ENCODE measurements at regions not wholly inside any gene's neighbourhood (a gene's known extent, or its start where the extent isn't known, plus 50 kb on each side); places are given as distances from the start of the nearest gene placed in this dataset.

DNA sequence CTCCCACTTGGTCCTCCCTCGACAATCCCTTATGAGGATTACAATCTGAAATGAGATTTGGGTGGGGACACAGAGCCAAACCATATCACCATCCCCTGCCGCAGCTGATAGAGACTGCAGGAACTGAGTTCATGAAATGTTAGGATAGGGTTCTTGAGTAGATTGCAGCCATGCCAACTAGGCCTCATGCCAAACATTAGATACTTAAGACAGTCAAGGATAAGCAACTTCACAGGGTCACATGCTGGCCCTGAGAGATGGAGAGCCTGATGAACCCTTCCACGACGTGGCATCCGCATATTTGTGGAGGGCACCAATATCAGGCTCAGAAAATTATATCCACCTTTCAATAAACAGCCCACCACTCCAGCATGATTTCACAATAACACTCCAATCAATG is 121.3 kb downstream of the ALDH8A1 start:
- H3K4me3 ChIP-seq = no peak overlapping the region
- in situ Hi-C loops (cut with MboI; ENCODE audit: low pct_ligation_motif_present in 1 of 4, low pct_unique_long_range_greater_than_20kb in 1 of 4, low sequenced_read_pairs in 3 of 4) = loop anchor here in 3 of 4 donors (10.0 to 25.0 kb wide), 3 partner anchors 654 to 674 kb away; no protein-coding TSS in a partner anchor
- no peaks in the 10 kb centered on the region for H3K27me3 ChIP-seq
- no peak for DNase-seq
- TF ChIP-seq POLR2AphosphoS5 (IDR thresholded peaks at IDR 0.05) = no peak
- TF ChIP-seq POLR2A (IDR thresholded peaks at IDR 0.05) = no peak
- no peak for TF ChIP-seq EP300 (IDR thresholded peaks at IDR 0.05; ENCODE audit: low read depth)
- TF ChIP-seq, protein P1, sequence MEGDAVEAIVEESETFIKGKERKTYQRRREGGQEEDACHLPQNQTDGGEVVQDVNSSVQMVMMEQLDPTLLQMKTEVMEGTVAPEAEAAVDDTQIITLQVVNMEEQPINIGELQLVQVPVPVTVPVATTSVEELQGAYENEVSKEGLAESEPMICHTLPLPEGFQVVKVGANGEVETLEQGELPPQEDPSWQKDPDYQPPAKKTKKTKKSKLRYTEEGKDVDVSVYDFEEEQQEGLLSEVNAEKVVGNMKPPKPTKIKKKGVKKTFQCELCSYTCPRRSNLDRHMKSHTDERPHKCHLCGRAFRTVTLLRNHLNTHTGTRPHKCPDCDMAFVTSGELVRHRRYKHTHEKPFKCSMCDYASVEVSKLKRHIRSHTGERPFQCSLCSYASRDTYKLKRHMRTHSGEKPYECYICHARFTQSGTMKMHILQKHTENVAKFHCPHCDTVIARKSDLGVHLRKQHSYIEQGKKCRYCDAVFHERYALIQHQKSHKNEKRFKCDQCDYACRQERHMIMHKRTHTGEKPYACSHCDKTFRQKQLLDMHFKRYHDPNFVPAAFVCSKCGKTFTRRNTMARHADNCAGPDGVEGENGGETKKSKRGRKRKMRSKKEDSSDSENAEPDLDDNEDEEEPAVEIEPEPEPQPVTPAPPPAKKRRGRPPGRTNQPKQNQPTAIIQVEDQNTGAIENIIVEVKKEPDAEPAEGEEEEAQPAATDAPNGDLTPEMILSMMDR (IDR thresholded peaks at IDR 0.05) = no peak
- H3K27ac ChIP-seq = peak overlapping the region in 1 of 4 donors; percentile 41
- 79 to 97% methylated on average over 4 to 5 of the region's 5 CpGs for whole genome bisulfite sequencing, 2 donors (ENCODE audit: low coverage in 1 of 2)
- intact Hi-C loops (cut with DNase I; ENCODE audit: low total_unique reads) = no loop called here
- peaks cover 0 to 5% of the 10 kb centered on the region in 2 donors for H3K9me3 ChIP-seq
- no peaks in the 10 kb centered on the region for H3K36me3 ChIP-seq
- H3K4me1 ChIP-seq = no peaks in the 10 kb centered on the region

DNA sequence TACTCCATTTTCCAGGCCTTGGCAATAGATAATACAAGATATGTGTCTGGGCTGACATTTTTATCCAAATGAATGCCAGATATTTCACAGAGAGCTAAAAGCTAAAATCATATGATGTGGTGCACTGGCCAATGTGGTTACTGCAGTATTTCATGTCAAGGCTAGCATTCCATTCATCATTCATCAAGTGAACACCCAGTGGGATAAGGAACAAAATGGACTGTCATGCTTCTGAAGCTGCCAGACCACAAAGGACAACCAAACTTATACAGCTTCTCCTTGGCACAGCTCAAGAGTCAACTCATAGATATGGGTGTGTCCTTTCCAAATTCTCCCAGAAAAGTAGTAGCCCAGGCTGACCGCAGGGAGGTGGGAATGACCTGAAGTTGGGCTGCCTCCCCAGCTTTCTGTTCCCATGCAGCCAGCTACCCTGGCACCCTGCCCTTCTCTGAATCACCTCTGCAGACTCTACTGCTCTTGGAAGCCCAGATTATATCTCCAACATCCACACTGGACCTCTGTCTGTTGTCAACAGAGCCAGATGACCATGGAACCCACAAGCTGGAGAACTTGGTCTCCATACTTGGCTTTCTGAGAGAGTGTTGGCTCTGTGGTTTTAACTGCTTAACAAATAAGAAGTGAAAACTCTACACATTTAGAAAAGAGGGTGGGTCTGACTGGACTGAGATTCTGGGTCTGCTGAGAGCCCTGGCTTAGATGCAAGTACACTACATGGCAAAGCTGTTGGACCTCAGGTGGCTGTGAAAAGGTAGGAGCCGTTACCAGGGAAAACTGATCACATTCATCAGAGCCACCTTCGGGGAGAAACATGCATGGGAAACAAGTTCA is 122.8 kb downstream of the ALDH8A1 start:
- Histone ChIP-seq H3K9me3 (peaks cover 0 to 5% of the 10 kb centered on the region in 2 donors), H3K36me3 (no peaks in the 10 kb centered on the region), H3K4me1 (peaks cover 0 to 10% (median 1%) of the 10 kb centered on the region in 4 donors), H3K27me3 (no peaks in the 10 kb centered on the region), H3K4me3 (no peak overlapping the region), H3K27ac (peak overlapping the region in 1 of 4 donors; percentile 53)
- in situ Hi-C loops (cut with MboI; ENCODE audit: low pct_ligation_motif_present in 1 of 4, low pct_unique_long_range_greater_than_20kb in 1 of 4, low sequenced_read_pairs in 3 of 4) = loop anchor here in 3 of 4 donors (10.0 to 25.0 kb wide), 3 partner anchors 652 to 672 kb away; no protein-coding TSS in a partner anchor
- intact Hi-C loops (cut with DNase I; ENCODE audit: low total_unique reads) = no loop called here
- TF ChIP-seq POLR2AphosphoS5 (IDR thresholded peaks at IDR 0.05) (peak in 2 of 3 donors; percentile 39 to 57), EP300 (IDR thresholded peaks at IDR 0.05; ENCODE audit: low read depth) (no peak)
- 87 to 100% methylated on average over 2 to 3 of the region's 3 CpGs for WGBS, 2 donors (ENCODE audit: low coverage in 1 of 2)
- DNase-seq = peak; percentile 23

DNA sequence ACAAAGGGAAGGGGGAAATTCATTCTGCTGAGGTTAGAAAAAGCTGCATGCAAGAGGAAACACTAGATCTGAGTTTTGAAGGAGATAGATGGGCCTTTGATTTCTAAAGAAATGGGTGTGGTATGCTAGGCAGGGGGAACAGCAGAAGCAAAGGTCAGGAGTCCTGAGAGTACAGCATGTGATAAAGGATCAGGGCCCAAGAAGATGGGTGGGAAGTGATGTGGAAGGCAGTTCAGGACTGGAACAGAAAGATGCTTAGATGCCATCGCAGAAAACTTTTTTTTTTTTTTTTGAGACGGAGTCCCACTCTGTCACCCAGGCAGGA is 126.2 kb downstream of the ALDH8A1 start:
- TF ChIP-seq POLR2A (IDR thresholded peaks at IDR 0.05) = no peak
- no peak for TF ChIP-seq POLR2AphosphoS5 (IDR thresholded peaks at IDR 0.05)
- TF ChIP-seq, protein P1 (IDR thresholded peaks at IDR 0.05) = no peak
- TF ChIP-seq EP300 (IDR thresholded peaks at IDR 0.05; ENCODE audit: low read depth) = no peak
- intact Hi-C loops (cut with DNase I; ENCODE audit: low total_unique reads) (no loop called here), in situ Hi-C loops (cut with MboI; ENCODE audit: low pct_ligation_motif_present in 1 of 4, low pct_unique_long_range_greater_than_20kb in 1 of 4, low sequenced_read_pairs in 3 of 4) (loop anchor here in 2 of 4 donors (10.0 kb wide), 2 partner anchors 649 to 669 kb away; no protein-coding TSS in a partner anchor)
- peaks cover 0 to 10% (median 1%) of the 10 kb centered on the region in 4 donors for H3K4me1 ChIP-seq
- no peaks in the 10 kb centered on the region for H3K27me3 ChIP-seq
- no peak overlapping the region for H3K27ac ChIP-seq
- H3K9me3 ChIP-seq = peaks cover 0 to 5% of the 10 kb centered on the region in 2 donors
- no peak overlapping the region for H3K4me3 ChIP-seq
- no peaks in the 10 kb centered on the region for H3K36me3 ChIP-seq
- WGBS, 2 donors (ENCODE audit: low coverage in 1 of 2) = 91% methylated on average over 2 of the region's 2 CpGs; no CpG with 5 or more reads in 1 of the 2 donors
- no peak for DNase-seq

DNA sequence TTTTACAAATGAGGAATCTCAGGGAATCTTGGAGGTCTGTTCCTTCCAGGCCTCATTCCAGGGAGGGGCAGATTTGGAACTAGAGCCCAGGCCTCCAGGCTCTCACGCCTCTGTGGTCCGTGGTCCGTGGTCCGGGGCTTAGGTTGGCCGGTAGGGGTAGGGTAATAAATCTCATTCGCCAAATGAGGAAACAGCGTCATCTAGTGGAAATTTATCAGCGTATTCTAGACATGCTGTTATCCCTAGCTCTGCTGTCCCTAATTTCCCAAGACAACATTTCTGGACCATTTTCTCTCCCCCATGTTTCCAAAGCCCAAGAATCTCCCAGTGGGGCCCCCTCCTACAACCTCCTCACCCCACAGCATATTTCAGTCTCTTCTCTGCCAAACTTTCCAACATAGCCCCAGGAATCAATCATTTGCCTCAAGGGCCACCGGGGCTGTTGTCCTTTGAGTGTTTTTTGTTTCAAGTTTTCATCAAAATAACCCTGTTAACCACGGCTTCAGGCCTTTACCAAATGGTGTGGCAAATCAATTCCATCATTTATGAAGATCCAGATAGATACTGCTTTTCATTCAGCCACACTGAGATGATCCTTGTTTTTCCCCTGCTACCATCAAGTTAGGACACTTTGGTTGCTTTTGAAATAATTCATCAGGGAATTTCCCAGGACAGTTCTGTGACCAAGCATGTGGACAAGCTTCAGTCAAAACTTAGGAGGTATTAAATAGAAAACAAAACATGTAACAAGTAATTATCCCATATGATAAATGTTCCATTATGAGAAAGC is 126.8 kb downstream of the ALDH8A1 start:
- intact Hi-C loops (cut with DNase I; ENCODE audit: low total_unique reads) (no loop called here), in situ Hi-C loops (cut with MboI; ENCODE audit: low pct_ligation_motif_present in 1 of 4, low pct_unique_long_range_greater_than_20kb in 1 of 4, low sequenced_read_pairs in 3 of 4) (loop anchor here in 2 of 4 donors (10.0 kb wide), 2 partner anchors 648 to 668 kb away; no protein-coding TSS in a partner anchor)
- Histone ChIP-seq H3K27me3 (no peaks in the 10 kb centered on the region), H3K36me3 (no peaks in the 10 kb centered on the region), H3K4me3 (no peak overlapping the region), H3K9me3 (peaks cover 0 to 5% of the 10 kb centered on the region in 2 donors), H3K4me1 (peaks cover 0 to 10% (median 1%) of the 10 kb centered on the region in 4 donors), H3K27ac (peak overlapping the region in 1 of 4 donors; percentile 0)
- TF ChIP-seq, protein P1 (IDR thresholded peaks at IDR 0.05) = peak; percentile 70 to 96 (median 84)
- no peak for TF ChIP-seq EP300 (IDR thresholded peaks at IDR 0.05; ENCODE audit: low read depth)
- WGBS, 2 donors (ENCODE audit: low coverage in 1 of 2) = 11 to 20% methylated on average over 1 to 10 of the region's 10 CpGs
- DNase-seq = peak; percentile 32

Measured in transverse colon (tissue), 4 donors.